CD4-positive, alpha-beta T cell (primary cell): ENCODE measurements at regions not wholly inside any gene's neighbourhood (a gene's known extent, or its start where the extent isn't known, plus 50 kb on each side); places are given as distances from the start of the nearest gene placed in this dataset.

Source experiments
- ATAC-seq: fragments of 200-7000 bp; cut with Tn5 transposase; one replicate; pipeline ENCODE4 v1.10.0; 2022; ENCODE audit warnings: mild to moderate bottlenecking; ENCODE audit not compliant: poor library complexity
- CTCF ChIA-PET: fragments of 350-600 bp; sonication (Branson Sonifier 250); formaldehyde crosslinking; loops from one replicate; lab custom pipeline; 2021; ENCODE audit warnings: antibody characterized with exemption, inconsistent platforms; lab: Charles Lee
- POLR2A ChIA-PET: fragments of 350-600 bp; sonication (Branson Sonifier 250); formaldehyde crosslinking; loops from one replicate; lab custom pipeline; 2021; ENCODE audit warnings: antibody characterized with exemption, inconsistent platforms; lab: Charles Lee
- DNase-seq, 14 experiments: peaks; one replicate each; pipeline ENCODE4 v3.0.0-alpha.2; 2013 to 2020; ENCODE audit warnings: mixed read lengths in 2 of 14
- H3K27ac ChIP-seq, 2 donors: one replicate each; pipeline versions ENCODE4 v1.5.1 to v1.7.0; 2013; ENCODE audit warnings: low read length in 2 of 2, low read depth in 1 of 2, mild to moderate bottlenecking in 1 of 2
- H3K27me3 ChIP-seq, 2 experiments: 1 replicate in 1 of 2; 2 replicates in 1 of 2; pipeline versions ENCODE4 v1.6.1 to v1.7.0; 2013; ENCODE audit warnings: low read length in 2 of 2, control low read depth in 1 of 2, mild to moderate bottlenecking in 1 of 2, moderate library complexity in 1 of 2; ENCODE audit not compliant: insufficient read depth in 2 of 2, control insufficient read depth in 1 of 2
- H3K36me3 ChIP-seq: one replicate; pipeline ENCODE4 v1.6.1; 2013; ENCODE audit warnings: low read length, control low read depth; ENCODE audit not compliant: insufficient read depth
- H3K4me1 ChIP-seq: one replicate; pipeline ENCODE4 v1.6.1; 2013; ENCODE audit warnings: low read length, control low read depth; ENCODE audit not compliant: insufficient read depth
- H3K4me3 ChIP-seq: one replicate; pipeline ENCODE4 v1.5.1; 2013; ENCODE audit warnings: mild to moderate bottlenecking, low read length, moderate library complexity
- H3K9me3 ChIP-seq, 2 experiments: 1 replicate in 1 of 2; 2 replicates in 1 of 2; pipeline versions ENCODE4 v1.6.1 to v1.7.0; 2013; ENCODE audit warnings: low read length in 2 of 2, mild to moderate bottlenecking in 2 of 2, control low read depth in 1 of 2, moderate library complexity in 1 of 2; ENCODE audit not compliant: control insufficient read depth in 1 of 2, insufficient read depth in 1 of 2
- H3K27ac Mint-ChIP-seq: one replicate; pipeline ENCODE4 v1.8.0; 2020; ENCODE audit warnings: mixed read lengths
- H3K27me3 Mint-ChIP-seq: one replicate; pipeline ENCODE4 v1.8.0; 2021; ENCODE audit warnings: mixed read lengths
- H3K36me3 Mint-ChIP-seq: one replicate; pipeline ENCODE4 v1.8.0; 2021; ENCODE audit warnings: low read depth, mixed read lengths
- H3K4me1 Mint-ChIP-seq: one replicate; pipeline ENCODE4 v1.8.0; 2021; ENCODE audit warnings: low read depth, mixed read lengths
- H3K4me3 Mint-ChIP-seq: one replicate; pipeline ENCODE4 v1.8.0; 2020; ENCODE audit warnings: mild to moderate bottlenecking, mixed read lengths
- H3K9me3 Mint-ChIP-seq: one replicate; pipeline ENCODE4 v1.8.0; 2020; ENCODE audit warnings: mixed read lengths
- intact Hi-C, 2 experiments: fragments of 100-400 bp; cut with DNase I in 1 of 2; cut with micrococcal nuclease in 1 of 2; formaldehyde crosslinking; loops; one replicate each; pipeline versions ENCODE4 v1.15.1 to v1.9.0; 2023 to 2025; cut with DNase I, micrococcal nuclease
- TF ChIP-seq, protein P1 (sequence below): fragments of 200-600 bp; IDR thresholded peaks from one replicate; pipeline ENCODE4 v1.8.0; 2022; ENCODE audit warnings: antibody characterized with exemption, mild to moderate bottlenecking

DNA sequence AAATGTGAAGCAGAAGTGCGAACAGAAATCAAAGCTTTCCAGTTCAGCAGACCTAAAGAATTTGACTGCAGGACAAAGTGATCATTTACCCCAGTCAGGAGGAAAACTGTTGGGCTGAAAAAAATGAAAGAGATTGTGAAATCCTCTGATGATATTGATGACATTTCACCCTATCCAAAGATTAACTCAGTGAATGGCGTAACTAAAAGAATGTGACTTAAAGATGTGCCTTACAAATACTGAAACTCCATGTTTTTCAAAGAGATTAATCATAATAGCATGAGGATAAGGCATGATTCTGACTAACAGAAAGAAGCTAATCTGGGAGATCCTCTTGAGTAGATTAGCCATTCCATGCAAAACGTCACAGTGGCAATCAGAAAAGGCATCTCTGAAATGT is 225.6 kb downstream of the DUSP6 start:
- CTCF ChIA-PET: no interaction called here
- H3K27me3 Mint-ChIP-seq: no peaks in the 10 kb centered on the region
- intact Hi-C loops: no loop called here
- H3K4me3 ChIP-seq: no peak overlapping the region
- TF ChIP-seq, protein P1, sequence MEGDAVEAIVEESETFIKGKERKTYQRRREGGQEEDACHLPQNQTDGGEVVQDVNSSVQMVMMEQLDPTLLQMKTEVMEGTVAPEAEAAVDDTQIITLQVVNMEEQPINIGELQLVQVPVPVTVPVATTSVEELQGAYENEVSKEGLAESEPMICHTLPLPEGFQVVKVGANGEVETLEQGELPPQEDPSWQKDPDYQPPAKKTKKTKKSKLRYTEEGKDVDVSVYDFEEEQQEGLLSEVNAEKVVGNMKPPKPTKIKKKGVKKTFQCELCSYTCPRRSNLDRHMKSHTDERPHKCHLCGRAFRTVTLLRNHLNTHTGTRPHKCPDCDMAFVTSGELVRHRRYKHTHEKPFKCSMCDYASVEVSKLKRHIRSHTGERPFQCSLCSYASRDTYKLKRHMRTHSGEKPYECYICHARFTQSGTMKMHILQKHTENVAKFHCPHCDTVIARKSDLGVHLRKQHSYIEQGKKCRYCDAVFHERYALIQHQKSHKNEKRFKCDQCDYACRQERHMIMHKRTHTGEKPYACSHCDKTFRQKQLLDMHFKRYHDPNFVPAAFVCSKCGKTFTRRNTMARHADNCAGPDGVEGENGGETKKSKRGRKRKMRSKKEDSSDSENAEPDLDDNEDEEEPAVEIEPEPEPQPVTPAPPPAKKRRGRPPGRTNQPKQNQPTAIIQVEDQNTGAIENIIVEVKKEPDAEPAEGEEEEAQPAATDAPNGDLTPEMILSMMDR: no peak
- ATAC-seq (no peak), DNase-seq (no peak)
- no peak overlapping the region for H3K27ac Mint-ChIP-seq
- no peak overlapping the region for H3K4me3 Mint-ChIP-seq
- no peaks in the 10 kb centered on the region for H3K9me3 ChIP-seq
- POLR2A ChIA-PET: no interaction called here
- H3K27me3 ChIP-seq: no peaks in the 10 kb centered on the region
- no peaks in the 10 kb centered on the region for H3K4me1 Mint-ChIP-seq
- H3K4me1 ChIP-seq: no peaks in the 10 kb centered on the region
- H3K9me3 Mint-ChIP-seq: no peaks in the 10 kb centered on the region
- no peaks in the 10 kb centered on the region for H3K36me3 Mint-ChIP-seq
- H3K27ac ChIP-seq: no peak overlapping the region
- H3K36me3 ChIP-seq: no peaks in the 10 kb centered on the region

DNA sequence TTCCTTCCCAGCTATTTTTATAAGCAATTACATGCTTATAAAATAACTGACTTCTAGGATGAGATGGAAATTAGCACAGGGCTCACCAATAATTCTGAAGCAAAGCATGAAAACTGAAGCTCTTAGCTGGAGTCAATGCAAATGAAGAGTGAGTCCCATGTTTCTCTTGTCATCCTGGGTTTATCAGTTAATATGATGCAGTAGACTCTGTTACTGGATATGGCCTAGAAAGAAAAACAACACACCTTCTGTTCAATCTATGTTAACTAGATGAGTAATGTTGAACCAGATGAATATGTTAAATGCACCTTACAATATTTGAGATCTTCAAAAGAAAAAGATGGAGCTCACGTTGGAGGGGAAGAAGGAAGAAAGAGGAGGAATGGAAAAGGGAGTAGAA is 229.4 kb downstream of the DUSP6 start:
- POLR2A ChIA-PET: no interaction called here
- intact Hi-C loops: no loop called here
- no peak overlapping the region for H3K27ac Mint-ChIP-seq

DNA sequence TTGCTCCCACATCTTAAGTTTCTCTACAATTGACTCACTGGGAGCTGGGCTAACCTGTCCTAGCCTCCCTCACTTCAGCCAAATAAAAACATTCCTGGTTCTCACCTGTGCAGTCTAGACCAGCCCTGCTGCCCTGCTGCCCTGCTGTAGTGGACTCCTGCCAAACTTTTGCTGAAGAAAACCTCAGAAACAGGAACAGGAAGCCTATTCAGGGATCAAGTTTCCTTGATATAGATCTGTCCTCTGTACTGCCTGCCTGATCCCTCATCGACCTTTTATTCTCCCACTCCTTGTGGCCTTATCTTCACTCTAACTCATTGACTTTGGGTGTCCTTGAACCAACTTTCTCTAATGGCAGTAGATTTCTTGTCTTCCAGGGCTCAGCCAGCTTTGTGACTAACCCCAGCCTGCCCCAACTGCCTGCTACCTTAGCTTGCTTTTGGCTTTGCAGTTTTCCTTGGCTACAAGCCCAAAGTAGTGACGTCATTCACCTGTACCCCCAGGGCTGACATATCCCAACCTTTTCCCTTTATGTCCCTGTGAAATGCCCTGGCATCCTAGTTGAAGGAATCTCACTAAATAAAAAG is 234.8 kb downstream of the DUSP6 start:
- no peak overlapping the region for H3K4me3 ChIP-seq
- intact Hi-C loops: no loop called here
- DNase-seq: no peak
- POLR2A ChIA-PET: no interaction called here
- no peak for ATAC-seq
- H3K9me3 ChIP-seq: no peaks in the 10 kb centered on the region
- no peak overlapping the region for H3K27ac ChIP-seq
- H3K36me3 ChIP-seq: no peaks in the 10 kb centered on the region
- Mint-ChIP-seq H3K36me3 (no peaks in the 10 kb centered on the region), H3K4me3 (no peak overlapping the region), H3K9me3 (no peaks in the 10 kb centered on the region), H3K27me3 (no peaks in the 10 kb centered on the region), H3K4me1 (no peaks in the 10 kb centered on the region), H3K27ac (no peak overlapping the region)
- no peaks in the 10 kb centered on the region for H3K4me1 ChIP-seq
- H3K27me3 ChIP-seq: no peaks in the 10 kb centered on the region
- TF ChIP-seq, protein P1: no peak
- CTCF ChIA-PET: no interaction called here

More for the DNA sequence above, 229.4 kb downstream of the DUSP6 start:
- Histone ChIP-seq H3K36me3 (no peaks in the 10 kb centered on the region), H3K27ac (no peak overlapping the region), H3K4me1 (no peaks in the 10 kb centered on the region), H3K4me3 (no peak overlapping the region), H3K27me3 (no peaks in the 10 kb centered on the region), H3K9me3 (no peaks in the 10 kb centered on the region)
- Mint-ChIP-seq H3K27me3 (no peaks in the 10 kb centered on the region), H3K4me1 (no peaks in the 10 kb centered on the region), H3K4me3 (no peak overlapping the region), H3K9me3 (no peaks in the 10 kb centered on the region), H3K36me3 (no peaks in the 10 kb centered on the region)
- no peak for DNase-seq
- no peak for ATAC-seq
- TF ChIP-seq, protein P1: no peak
- CTCF ChIA-PET: no interaction called here
